ENCODE measurements at regions not wholly inside any gene's neighbourhood (a gene's known extent, or its start where the extent isn't known, plus 50 kb on each side); places are given as distances from the start of the nearest gene placed in this dataset.

GRCh38 chr7:16993543-16993942 lies 111.8 kb upstream of the AGR3 start:
- Histone ChIP-seq H3K4me1 (ENCODE audit: insufficient read depth, low read length) (peaks cover 55% of the 10 kb centered on the region), H3K27ac (ENCODE audit: extremely low read length, insufficient read depth, low read length) (no peak overlapping the region), H3K9me3 (ENCODE audit: low read length) (peaks cover 12% of the 10 kb centered on the region; the same call in 1 of the 2 replicates), H2AFZ (ENCODE audit: low read length) (no peak overlapping the region), H3K9ac (ENCODE audit: insufficient read depth, low read depth, low read length) (no peak overlapping the region), H3K4me3 (replicated peaks in 1 of 3; ENCODE audit: insufficient read depth in 1 of 3, low read depth in 2 of 3, low read length in 3 of 3) (no peak overlapping the region), H4K20me1 (ENCODE audit: insufficient read depth, low read length) (no peaks in the 10 kb centered on the region), H3K27me3 (ENCODE audit: control insufficient read depth in 1 of 2, insufficient read depth in 2 of 2, low read length in 2 of 2) (no peaks in the 10 kb centered on the region), H3K79me2 (ENCODE audit: insufficient read depth, low read length) (no peaks in the 10 kb centered on the region), H3K4me2 (ENCODE audit: low read depth, low read length) (no peak overlapping the region), H3K36me3 (replicated peaks in 1 of 2; ENCODE audit: control insufficient read depth in 1 of 2, insufficient read depth in 2 of 2, low read length in 2 of 2) (no peaks in the 10 kb centered on the region)
- CTCF ChIA-PET (ENCODE audit: low intra/inter-chr PET ratio, low total read pairs), result no interaction called here
- in situ Hi-C loops (cut with HindIII; ENCODE audit: extremely low pct_ligation_motif_present, low pct_unique_long_range_greater_than_20kb), result no loop called here
- TF ChIP-seq YEATS4 (CRISPR knock-in tag; IDR thresholded peaks at IDR 0.05; ENCODE audit: borderline replicate concordance) (no peak), PAWR (CRISPR knock-in tag; IDR thresholded peaks at IDR 0.05; ENCODE audit: borderline replicate concordance) (no peak), ATF4 (CRISPR knock-in tag; IDR thresholded peaks at IDR 0.05) (no peak), ZNF790 (CRISPR knock-in tag; IDR thresholded peaks at IDR 0.05; ENCODE audit: borderline replicate concordance) (no peak), SRSF9 (IDR thresholded peaks at IDR 0.05; ENCODE audit: borderline replicate concordance, insufficient read depth, low read depth, low read length, poor library complexity, severe bottlenecking) (no peak), KLF16 (CRISPR knock-in tag; IDR thresholded peaks at IDR 0.05) (0 out of 4 replicates have a peak, but pooled peaks of 1 of the 2 experiments have one; percentile 35), HNF4A (CRISPR knock-in tag; IDR thresholded peaks at IDR 0.05) (peak; percentile 72), ZNF644 (CRISPR knock-in tag; IDR thresholded peaks at IDR 0.05; ENCODE audit: low read depth) (0 out of 2 replicates have a peak, but pooled peaks have one; percentile 43)
- TF ChIP-seq, protein P1, sequence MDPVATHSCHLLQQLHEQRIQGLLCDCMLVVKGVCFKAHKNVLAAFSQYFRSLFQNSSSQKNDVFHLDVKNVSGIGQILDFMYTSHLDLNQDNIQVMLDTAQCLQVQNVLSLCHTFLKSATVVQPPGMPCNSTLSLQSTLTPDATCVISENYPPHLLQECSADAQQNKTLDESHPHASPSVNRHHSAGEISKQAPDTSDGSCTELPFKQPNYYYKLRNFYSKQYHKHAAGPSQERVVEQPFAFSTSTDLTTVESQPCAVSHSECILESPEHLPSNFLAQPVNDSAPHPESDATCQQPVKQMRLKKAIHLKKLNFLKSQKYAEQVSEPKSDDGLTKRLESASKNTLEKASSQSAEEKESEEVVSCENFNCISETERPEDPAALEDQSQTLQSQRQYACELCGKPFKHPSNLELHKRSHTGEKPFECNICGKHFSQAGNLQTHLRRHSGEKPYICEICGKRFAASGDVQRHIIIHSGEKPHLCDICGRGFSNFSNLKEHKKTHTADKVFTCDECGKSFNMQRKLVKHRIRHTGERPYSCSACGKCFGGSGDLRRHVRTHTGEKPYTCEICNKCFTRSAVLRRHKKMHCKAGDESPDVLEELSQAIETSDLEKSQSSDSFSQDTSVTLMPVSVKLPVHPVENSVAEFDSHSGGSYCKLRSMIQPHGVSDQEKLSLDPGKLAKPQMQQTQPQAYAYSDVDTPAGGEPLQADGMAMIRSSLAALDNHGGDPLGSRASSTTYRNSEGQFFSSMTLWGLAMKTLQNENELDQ (CRISPR knock-in tag; IDR thresholded peaks at IDR 0.05; ENCODE audit: borderline replicate concordance), result no peak
- WGBS (ENCODE audit: low lambda C conversion rate), result 89% methylated on average over 4 of the region's 4 CpGs
- DNase-seq (ENCODE audit: low spot score) (no peak), FAIRE-seq (no peak), ATAC-seq (no peak)
- BruUV-seq (replicated peaks), result no TSS peak
- intact Hi-C loops (cut with micrococcal nuclease; ENCODE audit: unreplicated experiment), result no loop called here
- POLR2A ChIA-PET, result interaction anchor here (1.0 to 2.0 kb wide), 3 partner anchors 22 to 138 kb away, joined by 3 to 5 read pairs (median 4); no protein-coding TSS in a partner anchor

All from HepG2 (cell line).